HL-60 (cell line): ENCODE measurements at regions not wholly inside any gene's neighbourhood (a gene's known extent, or its start where the extent isn't known, plus 50 kb on each side); places are given as distances from the start of the nearest gene placed in this dataset.

Source experiments
- DNase-seq, 2 experiments: peaks; one replicate each; pipeline ENCODE4 v3.0.0-alpha.2; 2010 to 2020; ENCODE audit warnings: low read depth in 1 of 2, low spot score in 1 of 2
- H3K27ac ChIP-seq: fragments of 250-450 bp; sonication (Bioruptor Pico); replicated peaks from 2 replicates; pipeline ENCODE4 v1.5.1; 2020; ENCODE audit warnings: mild to moderate bottlenecking, moderate library complexity
- H3K27me3 ChIP-seq: fragments of 250-450 bp; sonication (Bioruptor Pico); 2 replicates; pipeline ENCODE4 v1.5.1; 2021; ENCODE audit warnings: mild to moderate bottlenecking, moderate library complexity; ENCODE audit not compliant: insufficient read depth, poor library complexity, severe bottlenecking
- H3K4me3 ChIP-seq: replicated peaks from 2 replicates; pipeline ENCODE4 v1.5.1; 2011; ENCODE audit warnings: mild to moderate bottlenecking, control low read depth, low read length; ENCODE audit not compliant: insufficient read depth
- CTCF ChIP-seq: IDR thresholded peaks from one replicate; pipeline ENCODE4 v1.5.1; 2011; ENCODE audit warnings: low read length, control low read depth, inconsistent platforms; ENCODE audit not compliant: insufficient read depth
- GABPA ChIP-seq: IDR thresholded peaks from 2 replicates; pipeline ENCODE4 v1.6.1; 2012; ENCODE audit warnings: low read depth
- POLR2AphosphoS5 ChIP-seq: IDR thresholded peaks from 2 replicates; pipeline ENCODE4 v1.6.1; 2012; ENCODE audit warnings: low read depth
- REST ChIP-seq: IDR thresholded peaks from 2 replicates; pipeline ENCODE4 v1.6.1; 2012; ENCODE audit warnings: low read depth; ENCODE audit not compliant: insufficient replicate concordance
- SPI1 ChIP-seq: IDR thresholded peaks from 2 replicates; pipeline ENCODE4 v1.6.1; 2012; ENCODE audit warnings: low read depth, mild to moderate bottlenecking, borderline replicate concordance

GRCh38 chr2:220188031-220188430 is 560.6 kb downstream of the SLC4A3 start:
- TF ChIP-seq GABPA, result no peak
- TF ChIP-seq CTCF, result no peak
- TF ChIP-seq REST, result no peak
- TF ChIP-seq SPI1, result no peak
- no peak for TF ChIP-seq POLR2AphosphoS5
- DNase-seq, result no peak
- H3K4me3 ChIP-seq, result no peak overlapping the region
- peaks cover 3% of the 10 kb centered on the region for H3K27me3 ChIP-seq
- H3K27ac ChIP-seq, result no peak overlapping the region

GRCh38 chr2:220191031-220191430 is 563.6 kb downstream of the SLC4A3 start:
- H3K27me3 ChIP-seq, result peaks cover 3% of the 10 kb centered on the region
- no peak for DNase-seq
- TF ChIP-seq POLR2AphosphoS5, result no peak
- TF ChIP-seq CTCF, result no peak
- no peak for TF ChIP-seq GABPA
- TF ChIP-seq REST, result no peak
- no peak for TF ChIP-seq SPI1
- no peak overlapping the region for H3K4me3 ChIP-seq
- H3K27ac ChIP-seq, result no peak overlapping the region

- no peak for TF ChIP-seq POLR2AphosphoS5
- no peak for TF ChIP-seq GABPA
- TF ChIP-seq SPI1, result no peak
- TF ChIP-seq REST, result no peak
- no peak for TF ChIP-seq CTCF
- H3K27me3 ChIP-seq, result peaks cover 3% of the 10 kb centered on the region
- H3K27ac ChIP-seq, result no peak overlapping the region
- no peak overlapping the region for H3K4me3 ChIP-seq
- DNase-seq, result no peak
Observed at GRCh38 chr2:220191737-220192136, 564.3 kb downstream of the SLC4A3 start.
